GM12865 (cell line): ENCODE measurements at regions not wholly inside any gene's neighbourhood (a gene's known extent, or its start where the extent isn't known, plus 50 kb on each side); places are given as distances from the start of the nearest gene placed in this dataset.

Experiments used
- DNase-seq: peaks from one replicate; pipeline ENCODE4 v3.0.0; 2010; ENCODE audit warnings: low read depth
- H3K4me3 ChIP-seq: 2 replicates; pipeline ENCODE4 v1.5.1; 2011; ENCODE audit warnings: mild to moderate bottlenecking, low read depth, low read length, control low read depth
- CTCF ChIP-seq: IDR thresholded peaks from 2 replicates; pipeline ENCODE4 v1.5.1; 2011; ENCODE audit warnings: low read length, control low read depth, low read depth, inconsistent platforms; ENCODE audit not compliant: insufficient read depth; ENCODE audit errors: missing control alignments

- H3K4me3 ChIP-seq = peak overlapping the region; percentile 31
- DNase-seq = no peak
Observed at GRCh38 chr12:93134893-93135285, 205.8 kb upstream of the EEA1 start.

GRCh38 chr12:93135286-93136239 lies 206.5 kb upstream of the EEA1 start:
- peak overlapping the region; percentile 31 for H3K4me3 ChIP-seq
- TF ChIP-seq CTCF = no peak

More at GRCh38 chr12:93134893-93135285, 205.8 kb upstream of the EEA1 start:
- no peak for TF ChIP-seq CTCF

GRCh38 chr12:93136253-93137055 lies 207.4 kb upstream of the EEA1 start:
- TF ChIP-seq CTCF = no peak
- DNase-seq = peak; percentile 56
- H3K4me3 ChIP-seq = peak overlapping the region; percentile 31; the same call in 1 of the 2 replicates

More at GRCh38 chr12:93135286-93136239, 206.5 kb upstream of the EEA1 start:
- peak; percentile 70 for DNase-seq

GRCh38 chr12:93137656-93138612 lies 208.8 kb upstream of the EEA1 start:
- H3K4me3 ChIP-seq = peak overlapping the region; percentile 21
- DNase-seq = peak; percentile 58
- TF ChIP-seq CTCF = no peak

- no peak for TF ChIP-seq CTCF
- peak; percentile 65 for DNase-seq
Observed at GRCh38 chr12:93139028-93139665, 210.1 kb upstream of the EEA1 start.

More at GRCh38 chr12:93139028-93139665, 210.1 kb upstream of the EEA1 start:
- H3K4me3 ChIP-seq = peak overlapping the region; percentile 21; the same call in 1 of the 2 replicates
